ENCODE measurements at regions not wholly inside any gene's neighbourhood (a gene's known extent, or its start where the extent isn't known, plus 50 kb on each side); places are given as distances from the start of the nearest gene placed in this dataset.
A peak's percentile ranks its signal among the peaks of the same experiment; 100 is the strongest.

GRCh38 chr5:21181609-21182125 lies 1193.7 kb upstream of the CDH18 start:
- Histone ChIP-seq H3K36me3 (no peaks in the 10 kb centered on the region), H4K20me1 (no peaks in the 10 kb centered on the region), H3K9me3 (replicated peaks in 1 of 11) (no peaks in the 10 kb centered on the region), H3K4me1 (no peaks in the 10 kb centered on the region), H3K4me2 (no peak overlapping the region), H3K9ac (no peak overlapping the region), H3K27ac (no peak overlapping the region), H3K27me3 (no peaks in the 10 kb centered on the region), H3K4me3 (no peak overlapping the region)
- TF ChIP-seq Cebpa-rat (IDR thresholded peaks at IDR 0.05) = no peak

- H3K9ac ChIP-seq = no peak overlapping the region
- no peak overlapping the region for H3K27ac ChIP-seq
- no peaks in the 10 kb centered on the region for H3K36me3 ChIP-seq
- no peaks in the 10 kb centered on the region for H4K20me1 ChIP-seq
- H3K9me3 ChIP-seq (replicated peaks in 1 of 11) = no peaks in the 10 kb centered on the region
- no peak overlapping the region for H3K4me3 ChIP-seq
- no peak for TF ChIP-seq Cebpa-rat (IDR thresholded peaks at IDR 0.05)
- no peaks in the 10 kb centered on the region for H3K4me1 ChIP-seq
- H3K27me3 ChIP-seq = no peaks in the 10 kb centered on the region
- no peak overlapping the region for H3K4me2 ChIP-seq
These were observed 1185.5 kb upstream of the CDH18 start for GRCh38 chr5:21173526-21173925.

- H3K4me3 ChIP-seq = no peak overlapping the region
- TF ChIP-seq Cebpa-rat (IDR thresholded peaks at IDR 0.05) = no peak
- no peaks in the 10 kb centered on the region for H3K27me3 ChIP-seq
- H3K9ac ChIP-seq = no peak overlapping the region
- no peak overlapping the region for H3K4me2 ChIP-seq
- H3K36me3 ChIP-seq = no peaks in the 10 kb centered on the region
- H3K4me1 ChIP-seq = no peaks in the 10 kb centered on the region
- no peaks in the 10 kb centered on the region for H4K20me1 ChIP-seq
- no peak overlapping the region for H3K27ac ChIP-seq
- H3K9me3 ChIP-seq (replicated peaks in 1 of 11) = no peaks in the 10 kb centered on the region
These were observed 1185.0 kb upstream of the CDH18 start for GRCh38 chr5:21173036-21173435.

- Histone ChIP-seq H4K20me1 (no peaks in the 10 kb centered on the region), H3K4me1 (no peaks in the 10 kb centered on the region), H3K27me3 (no peaks in the 10 kb centered on the region), H3K9me3 (replicated peaks in 1 of 11) (no peaks in the 10 kb centered on the region), H3K36me3 (no peaks in the 10 kb centered on the region), H3K4me2 (no peak overlapping the region), H3K9ac (no peak overlapping the region), H3K27ac (no peak overlapping the region), H3K4me3 (no peak overlapping the region)
- no peak for TF ChIP-seq Cebpa-rat (IDR thresholded peaks at IDR 0.05)
These were observed 1183.0 kb upstream of the CDH18 start for GRCh38 chr5:21171038-21171437.

GRCh38 chr5:21168557-21168956 lies 1180.6 kb upstream of the CDH18 start:
- H3K4me1 ChIP-seq = no peaks in the 10 kb centered on the region
- no peak overlapping the region for H3K9ac ChIP-seq
- H4K20me1 ChIP-seq = no peaks in the 10 kb centered on the region
- H3K4me3 ChIP-seq = no peak overlapping the region
- no peak overlapping the region for H3K27ac ChIP-seq
- TF ChIP-seq Cebpa-rat (IDR thresholded peaks at IDR 0.05) = no peak
- H3K9me3 ChIP-seq (replicated peaks in 1 of 11) = peaks cover 0 to 8% (median 0%) of the 10 kb centered on the region in 11 experiments; a peak in 5 of 22 replicates
- no peaks in the 10 kb centered on the region for H3K36me3 ChIP-seq
- H3K4me2 ChIP-seq = no peak overlapping the region
- no peaks in the 10 kb centered on the region for H3K27me3 ChIP-seq

- no peak overlapping the region for H3K27ac ChIP-seq
- H3K9me3 ChIP-seq (replicated peaks in 1 of 11) = peaks cover 0 to 8% (median 0%) of the 10 kb centered on the region in 11 experiments; a peak in 5 of 22 replicates
- no peaks in the 10 kb centered on the region for H3K27me3 ChIP-seq
- no peaks in the 10 kb centered on the region for H3K36me3 ChIP-seq
- no peak overlapping the region for H3K4me3 ChIP-seq
- no peak for TF ChIP-seq Cebpa-rat (IDR thresholded peaks at IDR 0.05)
- H3K9ac ChIP-seq = no peak overlapping the region
- H3K4me2 ChIP-seq = no peak overlapping the region
- H3K4me1 ChIP-seq = no peaks in the 10 kb centered on the region
- H4K20me1 ChIP-seq = no peaks in the 10 kb centered on the region
These were observed 1177.3 kb upstream of the CDH18 start for GRCh38 chr5:21165344-21165743.

- H3K9ac ChIP-seq = no peak overlapping the region
- H3K27me3 ChIP-seq = no peaks in the 10 kb centered on the region
- peaks cover 0 to 8% (median 0%) of the 10 kb centered on the region in 11 experiments; a peak in 5 of 22 replicates for H3K9me3 ChIP-seq (replicated peaks in 1 of 11)
- no peak overlapping the region for H3K4me3 ChIP-seq
- no peaks in the 10 kb centered on the region for H3K4me1 ChIP-seq
- TF ChIP-seq Cebpa-rat (IDR thresholded peaks at IDR 0.05) = no peak
- no peaks in the 10 kb centered on the region for H4K20me1 ChIP-seq
- H3K27ac ChIP-seq = no peak overlapping the region
- no peak overlapping the region for H3K4me2 ChIP-seq
- no peaks in the 10 kb centered on the region for H3K36me3 ChIP-seq
These were observed 1176.4 kb upstream of the CDH18 start for GRCh38 chr5:21164425-21164824.

GRCh38 chr5:21159510-21160059 lies 1171.6 kb upstream of the CDH18 start:
- H4K20me1 ChIP-seq = no peaks in the 10 kb centered on the region
- no peaks in the 10 kb centered on the region for H3K36me3 ChIP-seq
- H3K4me3 ChIP-seq = no peak overlapping the region
- H3K9me3 ChIP-seq (replicated peaks in 1 of 11) = peaks cover 0 to 7% (median 0%) of the 10 kb centered on the region in 11 experiments; a peak in 5 of 22 replicates
- no peak overlapping the region for H3K9ac ChIP-seq
- H3K4me2 ChIP-seq = no peak overlapping the region
- TF ChIP-seq Cebpa-rat (IDR thresholded peaks at IDR 0.05) = no peak
- no peaks in the 10 kb centered on the region for H3K27me3 ChIP-seq
- no peaks in the 10 kb centered on the region for H3K4me1 ChIP-seq
- H3K27ac ChIP-seq = no peak overlapping the region

- Histone ChIP-seq H3K9me3 (replicated peaks in 1 of 11) (no peaks in the 10 kb centered on the region), H3K4me3 (no peak overlapping the region), H3K36me3 (no peaks in the 10 kb centered on the region), H4K20me1 (no peaks in the 10 kb centered on the region), H3K4me2 (no peak overlapping the region), H3K9ac (no peak overlapping the region), H3K27ac (no peak overlapping the region), H3K27me3 (no peaks in the 10 kb centered on the region), H3K4me1 (peaks cover 0 to 17% (median 4%) of the 10 kb centered on the region in 10 experiments; a peak in 7 of 20 replicates)
- TF ChIP-seq Cebpa-rat (IDR thresholded peaks at IDR 0.05) = no peak
These were observed 1166.5 kb upstream of the CDH18 start for GRCh38 chr5:21154526-21154925.

GRCh38 chr5:21152611-21153010 lies 1164.6 kb upstream of the CDH18 start:
- H3K4me3 ChIP-seq = no peak overlapping the region
- no peak overlapping the region for H3K9ac ChIP-seq
- H3K4me1 ChIP-seq = peaks cover 0 to 17% (median 4%) of the 10 kb centered on the region in 10 experiments; a peak in 7 of 20 replicates
- TF ChIP-seq Cebpa-rat (IDR thresholded peaks at IDR 0.05) = no peak
- peak overlapping the region in 4 of 11 experiments; percentile 25 to 50 (median 28); a peak in 7 of 22 replicates for H3K4me2 ChIP-seq
- peaks cover 0 to 9% (median 0%) of the 10 kb centered on the region in 11 experiments; a peak in 2 of 22 replicates for H3K9me3 ChIP-seq (replicated peaks in 1 of 11)
- H4K20me1 ChIP-seq = no peaks in the 10 kb centered on the region
- no peaks in the 10 kb centered on the region for H3K27me3 ChIP-seq
- H3K27ac ChIP-seq = peak overlapping the region in 2 of 11 experiments; percentile 40 to 50; a peak in 3 of 22 replicates
- no peaks in the 10 kb centered on the region for H3K36me3 ChIP-seq

Measured in BLaER1 treated with 17β-estradiol and CSF1 and Interleukin-3, amounts not matched to agents 10 nM and 100 nM (cell line).